ENCODE measurements at regions not wholly inside any gene's neighbourhood (a gene's known extent, or its start where the extent isn't known, plus 50 kb on each side); places are given as distances from the start of the nearest gene placed in this dataset.

- TF ChIP-seq POLR2AphosphoS5 (IDR thresholded peaks at IDR 0.05): no peak
- no peak for TF ChIP-seq CTCF (IDR thresholded peaks at IDR 0.05)
- TF ChIP-seq POLR2A (IDR thresholded peaks at IDR 0.05): no peak
- no peak for TF ChIP-seq EP300 (IDR thresholded peaks at IDR 0.05)
Measured at GRCh38 chr3:7934362-7934761, 567.3 kb upstream of the LMCD1 start.

Data from upper lobe of left lung (tissue), 4 donors.